ENCODE measurements at regions not wholly inside any gene's neighbourhood (a gene's known extent, or its start where the extent isn't known, plus 50 kb on each side); places are given as distances from the start of the nearest gene placed in this dataset.

GRCh38 chr18:51399491-51400122, 202.1 kb upstream of the MEX3C start:
- no peak for DNase-seq

GRCh38 chr18:51400721-51401120, 203.2 kb upstream of the MEX3C start:
- DNase-seq, result no peak

- no peak for DNase-seq
These were observed 204.4 kb upstream of the MEX3C start for GRCh38 chr18:51401912-51402311.

- DNase-seq, result no peak
These were observed 207.1 kb upstream of the MEX3C start for GRCh38 chr18:51404620-51405019.

GRCh38 chr18:51405683-51406477, 208.4 kb upstream of the MEX3C start:
- no peak for DNase-seq

- no peak for DNase-seq
These were observed 220.4 kb upstream of the MEX3C start for GRCh38 chr18:51417643-51418483.

- DNase-seq, result no peak
These were observed 228.0 kb upstream of the MEX3C start for GRCh38 chr18:51425475-51425874.

GRCh38 chr18:51425889-51426288, 228.4 kb upstream of the MEX3C start:
- no peak for DNase-seq

GRCh38 chr18:51426996-51427395, 229.5 kb upstream of the MEX3C start:
- no peak for DNase-seq

GRCh38 chr18:51429644-51430043, 232.2 kb upstream of the MEX3C start:
- no peak for DNase-seq

- no peak for DNase-seq
These were observed 233.1 kb upstream of the MEX3C start for GRCh38 chr18:51430538-51430937.

- DNase-seq, result no peak
These were observed 235.8 kb upstream of the MEX3C start for GRCh38 chr18:51433296-51433695.

GRCh38 chr18:51433881-51434280, 236.4 kb upstream of the MEX3C start:
- DNase-seq, result no peak

GRCh38 chr18:51437280-51438271, 240.1 kb upstream of the MEX3C start:
- DNase-seq, result no peak

- no peak for DNase-seq
These were observed 241.4 kb upstream of the MEX3C start for GRCh38 chr18:51438797-51439350.

GRCh38 chr18:51442012-51442411, 244.5 kb upstream of the MEX3C start:
- no peak for DNase-seq

GRCh38 chr18:51446571-51447210, 249.2 kb upstream of the MEX3C start:
- DNase-seq, result no peak

- DNase-seq, result no peak
These were observed 250.2 kb upstream of the MEX3C start for GRCh38 chr18:51447351-51448342.

- DNase-seq, result no peak
These were observed 251.5 kb upstream of the MEX3C start for GRCh38 chr18:51448949-51449348.

Data from right lung (tissue), 2 donors.